HepG2 (cell line): ENCODE measurements at regions not wholly inside any gene's neighbourhood (a gene's known extent, or its start where the extent isn't known, plus 50 kb on each side); places are given as distances from the start of the nearest gene placed in this dataset.

Experiments
- ATAC-seq: fragments of 200-7000 bp; cut with Tn5 transposase; 3 replicates; pipeline ENCODE4 v1.9.1; 2020; ENCODE audit warnings: mild to moderate bottlenecking, moderate library complexity
- BruUV-seq: library from RNA; stranded (reverse); fragments of 400-500 nt; replicated peaks from 2 replicates; lab custom pipeline; 2021; lab: Mats Ljungman, UMichigan
- CTCF ChIA-PET: fragments of 300-600 bp; formaldehyde crosslinking; extraction: SDS; loops from one replicate; lab custom pipeline; 2021; ENCODE audit warnings: low total read pairs, inconsistent platforms, low intra/inter-chr PET ratio; lab: Yijun Ruan, JAX
- POLR2A ChIA-PET: fragments of 350-600 bp; sonication (Branson Sonifier 250); formaldehyde crosslinking; loops from one replicate; lab custom pipeline; 2020; ENCODE audit warnings: antibody characterized with exemption, inconsistent platforms; lab: Yijun Ruan, JAX
- DNase-seq: peaks from one replicate; pipeline ENCODE4 v3.0.0-alpha.2; 2015; ENCODE audit warnings: low spot score
- FAIRE-seq: peaks from 3 replicates; lab custom pipeline; 2011; peaks lifted over from hg19 to GRCh38; lab: Jason Lieb, UNC
- H2AFZ ChIP-seq: one replicate; pipeline ENCODE4 v1.6.1; 2011; ENCODE audit warnings: low read length, inconsistent platforms
- H3K27ac ChIP-seq: fragments of 300-600 bp; 3 replicates; pipeline ENCODE4 v1.8.0; 2011; ENCODE audit warnings: mixed run types, mild to moderate bottlenecking, mixed read lengths, low read length, inconsistent platforms; ENCODE audit not compliant: insufficient read depth; ENCODE audit errors: extremely low read length
- H3K27me3 ChIP-seq, 2 experiments: fragments of 200-600 bp in 1 of 2; 2 replicates in 1 of 2; 3 replicates in 1 of 2; pipeline versions ENCODE4 v1.6.0 to v1.8.0; 2011; ENCODE audit warnings: low read length in 2 of 2, mild to moderate bottlenecking in 2 of 2, moderate library complexity in 2 of 2, inconsistent platforms in 1 of 2; ENCODE audit not compliant: insufficient read depth in 2 of 2, control insufficient read depth in 1 of 2
- H3K36me3 ChIP-seq, 2 experiments: fragments of 200-600 bp in 1 of 2; replicated peaks in 1 of 2; 2 replicates in 1 of 2; 3 replicates in 1 of 2; pipeline versions ENCODE4 v1.5.1 to v1.8.0; 2011; ENCODE audit warnings: low read length in 2 of 2, inconsistent platforms in 1 of 2; ENCODE audit not compliant: insufficient read depth in 2 of 2, control insufficient read depth in 1 of 2
- H3K4me1 ChIP-seq: 2 replicates; pipeline ENCODE4 v1.5.1; 2012; ENCODE audit warnings: low read length, inconsistent platforms; ENCODE audit not compliant: insufficient read depth
- H3K4me2 ChIP-seq: 2 replicates; pipeline ENCODE4 v1.6.0; 2011; ENCODE audit warnings: low read depth, low read length, inconsistent platforms
- H3K4me3 ChIP-seq, 3 experiments: fragments of 200-600 bp in 1 of 3; sonication (generic), shearing (Covaris generic) in 1 of 3; replicated peaks in 1 of 3; 2 replicates each; pipeline ENCODE4 v1.5.1; 2011 to 2016; ENCODE audit warnings: low read length in 3 of 3, inconsistent platforms in 2 of 3, low read depth in 2 of 3, mild to moderate bottlenecking in 2 of 3, control low read depth in 1 of 3, mixed read lengths in 1 of 3; ENCODE audit not compliant: insufficient read depth in 1 of 3
- H3K79me2 ChIP-seq: one replicate; pipeline ENCODE4 v1.6.1; 2011; ENCODE audit warnings: low read length, inconsistent platforms; ENCODE audit not compliant: insufficient read depth
- H3K9ac ChIP-seq: 2 replicates; pipeline ENCODE4 v1.6.0; 2011; ENCODE audit warnings: mild to moderate bottlenecking, low read depth, low read length, inconsistent platforms; ENCODE audit not compliant: insufficient read depth
- H3K9me3 ChIP-seq: 2 replicates; pipeline ENCODE4 v1.5.1; 2012; ENCODE audit warnings: mild to moderate bottlenecking, low read length
- H4K20me1 ChIP-seq: 2 replicates; pipeline ENCODE4 v1.6.0; 2011; ENCODE audit warnings: inconsistent platforms, mild to moderate bottlenecking, low read length, moderate library complexity; ENCODE audit not compliant: insufficient read depth
- CHCHD3 ChIP-seq: sonication (generic); formaldehyde crosslinking; IDR thresholded peaks from 2 replicates; pipeline ENCODE4 v1.8.0; 2022; ENCODE audit warnings: mild to moderate bottlenecking, missing genetic modification reagents, moderate library complexity
- GZF1 ChIP-seq: sonication (generic); formaldehyde crosslinking; IDR thresholded peaks from 2 replicates; pipeline ENCODE4 v1.5.1; 2020; ENCODE audit warnings: mild to moderate bottlenecking, missing genetic modification reagents
- HNRNPUL1 ChIP-seq: fragments of 200-400 bp; formaldehyde crosslinking; IDR thresholded peaks from 2 replicates; pipeline ENCODE4 v1.6.1; 2017; ENCODE audit warnings: low read depth, mild to moderate bottlenecking, low read length, moderate library complexity
- MTA1 ChIP-seq: sonication (generic); formaldehyde crosslinking; IDR thresholded peaks from 2 replicates; pipeline ENCODE4 v1.4.0; 2020; ENCODE audit warnings: missing genetic modification reagents, mild to moderate bottlenecking, borderline replicate concordance
- PAF1 ChIP-seq: IDR thresholded peaks from 2 replicates; pipeline ENCODE4 v1.6.1; 2016; ENCODE audit warnings: missing genetic modification reagents, missing compliant biosample characterization
- RELA ChIP-seq: sonication (generic); formaldehyde crosslinking; IDR thresholded peaks from 2 replicates; pipeline ENCODE4 v1.4.0; 2020; ENCODE audit warnings: missing genetic modification reagents
- SMAD3 ChIP-seq: sonication (generic); formaldehyde crosslinking; IDR thresholded peaks from 2 replicates; pipeline ENCODE4 v1.4.0; 2020; ENCODE audit warnings: missing genetic modification reagents
- STAG1 ChIP-seq: sonication (generic); formaldehyde crosslinking; IDR thresholded peaks from 2 replicates; pipeline ENCODE4 v1.4.0; 2020; ENCODE audit warnings: missing genetic modification reagents
- STAT5B ChIP-seq: sonication (generic); formaldehyde crosslinking; IDR thresholded peaks from 2 replicates; pipeline ENCODE4 v1.4.0; 2020; ENCODE audit warnings: missing genetic modification reagents
- ZFY ChIP-seq: sonication (generic); formaldehyde crosslinking; IDR thresholded peaks from 2 replicates; pipeline ENCODE4 v1.4.0; 2020; ENCODE audit warnings: missing genetic modification reagents
- ZNF180 ChIP-seq: sonication (generic); formaldehyde crosslinking; IDR thresholded peaks from 2 replicates; pipeline ENCODE4 v1.4.0; 2020; ENCODE audit warnings: low read depth, missing genetic modification reagents, borderline replicate concordance
- ZNF230 ChIP-seq: sonication (generic); formaldehyde crosslinking; IDR thresholded peaks from 2 replicates; pipeline ENCODE4 v1.4.0; 2020; ENCODE audit warnings: mild to moderate bottlenecking, missing genetic modification reagents
- ZNF264 ChIP-seq: sonication (generic); formaldehyde crosslinking; IDR thresholded peaks from 2 replicates; pipeline ENCODE4 v1.4.0; 2020; ENCODE audit warnings: missing genetic modification reagents
- ZNF331 ChIP-seq: sonication (generic); formaldehyde crosslinking; IDR thresholded peaks from 2 replicates; pipeline ENCODE4 v1.4.0; 2020; ENCODE audit warnings: missing genetic modification reagents
- ZNF570 ChIP-seq: sonication (generic); formaldehyde crosslinking; IDR thresholded peaks from 2 replicates; pipeline ENCODE4 v1.4.0; 2020; ENCODE audit warnings: mild to moderate bottlenecking, missing genetic modification reagents, borderline replicate concordance
- WGBS: methylation state at CpG from one replicate; pipeline ENCODE4 v1.1.6; 2017; ENCODE audit warnings: low lambda C conversion rate; 5-methylcytosine and 5-hydroxymethylcytosine counted together
- in situ Hi-C: cut with HindIII; loops from 2 replicates; pipeline ENCODE4 v1.10.0; 2017; ENCODE audit warnings: low pct_unique_long_range_greater_than_20kb; ENCODE audit not compliant: extremely low pct_ligation_motif_present
- intact Hi-C: fragments of 100-400 bp; cut with micrococcal nuclease; formaldehyde crosslinking; loops from one replicate; pipeline ENCODE4 v1.10.0; 2022; ENCODE audit not compliant: unreplicated experiment
- TF ChIP-seq, protein P1 (sequence below): sonication (generic); formaldehyde crosslinking; IDR thresholded peaks from 2 replicates; pipeline ENCODE4 v1.5.0; 2020; ENCODE audit warnings: mild to moderate bottlenecking, low read depth, missing genetic modification reagents, borderline replicate concordance

GRCh38 chr11:24239930-24240329 is 256.9 kb upstream of the LUZP2 start (continued):
- no peak for TF ChIP-seq MTA1 (CRISPR knock-in tag)
- no peak for TF ChIP-seq ZNF180 (CRISPR knock-in tag)

GRCh38 chr11:24240496-24241175 is 256.2 kb upstream of the LUZP2 start:
- no peak overlapping the region for H3K4me3 ChIP-seq
- H3K4me2 ChIP-seq: no peak overlapping the region
- no peak overlapping the region for H3K27ac ChIP-seq
- H3K79me2 ChIP-seq: no peaks in the 10 kb centered on the region
- WGBS: 0% methylated on average over 1 of the region's 1 CpG
- TF ChIP-seq SMAD3 (CRISPR knock-in tag) (no peak), ZNF570 (CRISPR knock-in tag) (no peak), ZNF331 (CRISPR knock-in tag) (no peak)
- H3K9ac ChIP-seq: no peak overlapping the region
- no peaks in the 10 kb centered on the region for H3K9me3 ChIP-seq
- H2AFZ ChIP-seq: no peak overlapping the region
- intact Hi-C loops: no loop called here
- no peak for DNase-seq
- ATAC-seq: no peak
- no peak for FAIRE-seq
- CTCF ChIA-PET: no interaction called here
- H3K27me3 ChIP-seq: no peaks in the 10 kb centered on the region
- H3K36me3 ChIP-seq: no peaks in the 10 kb centered on the region
- H4K20me1 ChIP-seq: no peaks in the 10 kb centered on the region
- H3K4me1 ChIP-seq: no peaks in the 10 kb centered on the region
- in situ Hi-C loops: no loop called here
- POLR2A ChIA-PET: no interaction called here
- BruUV-seq: no TSS peak

- whole genome bisulfite sequencing: 0% methylated on average over 1 of the region's 1 CpG
- in situ Hi-C loops: no loop called here
- no peaks in the 10 kb centered on the region for H3K27me3 ChIP-seq
- no peaks in the 10 kb centered on the region for H3K9me3 ChIP-seq
- H3K4me2 ChIP-seq: no peak overlapping the region
- no peak for FAIRE-seq
- H3K79me2 ChIP-seq: no peaks in the 10 kb centered on the region
- no peaks in the 10 kb centered on the region for H3K4me1 ChIP-seq
- H3K36me3 ChIP-seq: no peaks in the 10 kb centered on the region
- intact Hi-C loops: no loop called here
- no TSS peak for BruUV-seq
- H4K20me1 ChIP-seq: no peaks in the 10 kb centered on the region
- POLR2A ChIA-PET: no interaction called here
- TF ChIP-seq STAG1 (CRISPR knock-in tag) (no peak), RELA (no peak), PAF1 (CRISPR knock-in tag) (no peak), STAT5B (CRISPR knock-in tag) (no peak), ZNF230 (CRISPR knock-in tag) (no peak), HNRNPUL1 (no peak), ZFY (no peak), GZF1 (CRISPR knock-in tag) (no peak), CHCHD3 (CRISPR knock-in tag) (no peak), ZNF264 (CRISPR knock-in tag) (no peak)
- TF ChIP-seq, protein P1, sequence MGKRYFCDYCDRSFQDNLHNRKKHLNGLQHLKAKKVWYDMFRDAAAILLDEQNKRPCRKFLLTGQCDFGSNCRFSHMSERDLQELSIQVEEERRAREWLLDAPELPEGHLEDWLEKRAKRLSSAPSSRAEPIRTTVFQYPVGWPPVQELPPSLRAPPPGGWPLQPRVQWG: no peak
- TF ChIP-seq, all 625 proteins: peak for 0
- ATAC-seq (no peak), DNase-seq (no peak)
- CTCF ChIA-PET: no interaction called here
- H3K4me3 ChIP-seq: no peak overlapping the region
- no peak overlapping the region for H3K9ac ChIP-seq
- H3K27ac ChIP-seq: no peak overlapping the region
- no peak overlapping the region for H2AFZ ChIP-seq
These were observed 250.1 kb upstream of the LUZP2 start for GRCh38 chr11:24246715-24247114.
